ENCODE measurements at regions not wholly inside any gene's neighbourhood (a gene's known extent, or its start where the extent isn't known, plus 50 kb on each side); places are given as distances from the start of the nearest gene placed in this dataset.
A peak's percentile ranks its signal among the peaks of the same experiment; 100 is the strongest.

- intact Hi-C loops (cut with micrococcal nuclease; ENCODE audit: unreplicated experiment) (loop anchor here (2.0 kb wide), 1 partner anchor 391 kb away; no protein-coding TSS in a partner anchor), in situ Hi-C loops (cut with HindIII; ENCODE audit: extremely low pct_ligation_motif_present, low pct_unique_long_range_greater_than_20kb) (no loop called here)
- no peak for ATAC-seq
- no peak overlapping the region for H2AFZ ChIP-seq (ENCODE audit: low read length)
- no peaks in the 10 kb centered on the region for H3K9me3 ChIP-seq (ENCODE audit: low read length)
- 12% methylated on average over 4 of the region's 4 CpGs for WGBS (ENCODE audit: low lambda C conversion rate)
- H3K4me3 ChIP-seq (replicated peaks in 1 of 3; ENCODE audit: insufficient read depth in 1 of 3, low read depth in 2 of 3, low read length in 3 of 3): no peak overlapping the region
- H3K4me1 ChIP-seq (ENCODE audit: insufficient read depth, low read length): no peaks in the 10 kb centered on the region
- H3K79me2 ChIP-seq (ENCODE audit: insufficient read depth, low read length): no peaks in the 10 kb centered on the region
- no peak overlapping the region for H3K27ac ChIP-seq (ENCODE audit: extremely low read length, insufficient read depth, low read length)
- no peaks in the 10 kb centered on the region for H3K36me3 ChIP-seq (replicated peaks in 1 of 2; ENCODE audit: control insufficient read depth in 1 of 2, insufficient read depth in 2 of 2, low read length in 2 of 2)
- peaks cover 2 to 22% of the 10 kb centered on the region in 2 experiments; a peak in 2 of 5 replicates for H3K27me3 ChIP-seq (ENCODE audit: control insufficient read depth in 1 of 2, insufficient read depth in 2 of 2, low read length in 2 of 2)
- no peak overlapping the region for H3K9ac ChIP-seq (ENCODE audit: insufficient read depth, low read depth, low read length)
- H3K4me2 ChIP-seq (ENCODE audit: low read depth, low read length): no peak overlapping the region
- FAIRE-seq: no peak
- no peak for DNase-seq (ENCODE audit: low spot score)
- ChIA-PET POLR2A (no interaction called here), CTCF (ENCODE audit: low intra/inter-chr PET ratio, low total read pairs) (no interaction called here)
- no peaks in the 10 kb centered on the region for H4K20me1 ChIP-seq (ENCODE audit: insufficient read depth, low read length)
- TF ChIP-seq ZNF768 (CRISPR knock-in tag; IDR thresholded peaks at IDR 0.05): peak; percentile 83; the same call in 1 of the 2 replicates
- TF ChIP-seq HHEX (CRISPR knock-in tag; IDR thresholded peaks at IDR 0.05): no peak
- BruUV-seq (replicated peaks): no TSS peak
Observed at GRCh38 chr20:43839793-43840199, 74.9 kb upstream of the TOX2 start.

GRCh38 chr20:43838703-43839060 lies 76.0 kb upstream of the TOX2 start:
- POLR2A ChIA-PET: no interaction called here
- FAIRE-seq: no peak
- no peak for TF ChIP-seq ZNF414 (CRISPR knock-in tag; IDR thresholded peaks at IDR 0.05)
- TF ChIP-seq SKI (IDR thresholded peaks at IDR 0.05; ENCODE audit: partially characterized antibody): no peak
- TF ChIP-seq NR2F2 (IDR thresholded peaks at IDR 0.05; ENCODE audit: borderline replicate concordance, low read depth): no peak
- TF ChIP-seq ZNF883 (CRISPR knock-in tag; IDR thresholded peaks at IDR 0.05; ENCODE audit: not compliant biosample characterization): no peak
- no peak for TF ChIP-seq HNRNPLL (IDR thresholded peaks at IDR 0.05; ENCODE audit: low read depth, low read length, poor library complexity, severe bottlenecking)
- Histone ChIP-seq H3K4me3 (replicated peaks in 1 of 3; ENCODE audit: insufficient read depth in 1 of 3, low read depth in 2 of 3, low read length in 3 of 3) (no peak overlapping the region), H3K36me3 (replicated peaks in 1 of 2; ENCODE audit: control insufficient read depth in 1 of 2, insufficient read depth in 2 of 2, low read length in 2 of 2) (no peaks in the 10 kb centered on the region), H4K20me1 (ENCODE audit: insufficient read depth, low read length) (no peaks in the 10 kb centered on the region), H3K4me2 (ENCODE audit: low read depth, low read length) (no peak overlapping the region), H2AFZ (ENCODE audit: low read length) (no peak overlapping the region), H3K79me2 (ENCODE audit: insufficient read depth, low read length) (no peaks in the 10 kb centered on the region), H3K9ac (ENCODE audit: insufficient read depth, low read depth, low read length) (no peak overlapping the region), H3K9me3 (ENCODE audit: low read length) (no peaks in the 10 kb centered on the region), H3K27ac (ENCODE audit: extremely low read length, insufficient read depth, low read length) (no peak overlapping the region), H3K4me1 (ENCODE audit: insufficient read depth, low read length) (no peaks in the 10 kb centered on the region), H3K27me3 (ENCODE audit: control insufficient read depth in 1 of 2, insufficient read depth in 2 of 2, low read length in 2 of 2) (peaks cover 2 to 16% of the 10 kb centered on the region in 2 experiments; a peak in 2 of 5 replicates)
- no peak for ATAC-seq
- DNase-seq (ENCODE audit: low spot score): no peak
- CTCF ChIA-PET (ENCODE audit: low intra/inter-chr PET ratio, low total read pairs): no interaction called here
- in situ Hi-C loops (cut with HindIII; ENCODE audit: extremely low pct_ligation_motif_present, low pct_unique_long_range_greater_than_20kb) (no loop called here), intact Hi-C loops (cut with micrococcal nuclease; ENCODE audit: unreplicated experiment) (no loop called here)
- 3% methylated on average over 5 of the region's 5 CpGs for WGBS (ENCODE audit: low lambda C conversion rate)
- no TSS peak for BruUV-seq (replicated peaks)

Data from HepG2 (cell line).